ENCODE measurements at regions not wholly inside any gene's neighbourhood (a gene's known extent, or its start where the extent isn't known, plus 50 kb on each side); places are given as distances from the start of the nearest gene placed in this dataset.

GRCh38 chr6:81625216-81625615 lies 127.3 kb downstream of the TENT5A start:
- no peak overlapping the region for H3K9ac ChIP-seq (ENCODE audit: low read length)
- no peaks in the 10 kb centered on the region for H3K27me3 ChIP-seq (ENCODE audit: control insufficient read depth, insufficient read depth, low read length)
- H3K36me3 ChIP-seq (ENCODE audit: control insufficient read depth, insufficient read depth, low read length): no peaks in the 10 kb centered on the region
- no peak overlapping the region for H3K4me3 ChIP-seq (ENCODE audit: low read depth, low read length)
- H3K4me1 ChIP-seq (ENCODE audit: control insufficient read depth, insufficient read depth, low read length): no peaks in the 10 kb centered on the region
- H3K27ac ChIP-seq (ENCODE audit: low read depth, low read length): no peak overlapping the region
- H3K9me3 ChIP-seq (ENCODE audit: control insufficient read depth, insufficient read depth, low read depth, low read length): no peaks in the 10 kb centered on the region; the same call in 1 of the 2 replicates

- Histone ChIP-seq H3K27me3 (ENCODE audit: control insufficient read depth, insufficient read depth, low read length) (no peaks in the 10 kb centered on the region), H3K4me1 (ENCODE audit: control insufficient read depth, insufficient read depth, low read length) (no peaks in the 10 kb centered on the region), H3K9me3 (ENCODE audit: control insufficient read depth, insufficient read depth, low read depth, low read length) (no peaks in the 10 kb centered on the region), H3K36me3 (ENCODE audit: control insufficient read depth, insufficient read depth, low read length) (no peaks in the 10 kb centered on the region), H3K9ac (ENCODE audit: low read length) (no peak overlapping the region), H3K27ac (ENCODE audit: low read depth, low read length) (no peak overlapping the region), H3K4me3 (ENCODE audit: low read depth, low read length) (no peak overlapping the region)
Measured at GRCh38 chr6:81624453-81624852, 128.0 kb downstream of the TENT5A start.

- Histone ChIP-seq H3K27me3 (ENCODE audit: control insufficient read depth, insufficient read depth, low read length) (no peaks in the 10 kb centered on the region), H3K4me3 (ENCODE audit: low read depth, low read length) (no peak overlapping the region), H3K36me3 (ENCODE audit: control insufficient read depth, insufficient read depth, low read length) (no peaks in the 10 kb centered on the region), H3K27ac (ENCODE audit: low read depth, low read length) (no peak overlapping the region), H3K9me3 (ENCODE audit: control insufficient read depth, insufficient read depth, low read depth, low read length) (no peaks in the 10 kb centered on the region), H3K9ac (ENCODE audit: low read length) (no peak overlapping the region), H3K4me1 (ENCODE audit: control insufficient read depth, insufficient read depth, low read length) (no peaks in the 10 kb centered on the region)
Measured at GRCh38 chr6:81623106-81623759, 129.2 kb downstream of the TENT5A start.

DNA sequence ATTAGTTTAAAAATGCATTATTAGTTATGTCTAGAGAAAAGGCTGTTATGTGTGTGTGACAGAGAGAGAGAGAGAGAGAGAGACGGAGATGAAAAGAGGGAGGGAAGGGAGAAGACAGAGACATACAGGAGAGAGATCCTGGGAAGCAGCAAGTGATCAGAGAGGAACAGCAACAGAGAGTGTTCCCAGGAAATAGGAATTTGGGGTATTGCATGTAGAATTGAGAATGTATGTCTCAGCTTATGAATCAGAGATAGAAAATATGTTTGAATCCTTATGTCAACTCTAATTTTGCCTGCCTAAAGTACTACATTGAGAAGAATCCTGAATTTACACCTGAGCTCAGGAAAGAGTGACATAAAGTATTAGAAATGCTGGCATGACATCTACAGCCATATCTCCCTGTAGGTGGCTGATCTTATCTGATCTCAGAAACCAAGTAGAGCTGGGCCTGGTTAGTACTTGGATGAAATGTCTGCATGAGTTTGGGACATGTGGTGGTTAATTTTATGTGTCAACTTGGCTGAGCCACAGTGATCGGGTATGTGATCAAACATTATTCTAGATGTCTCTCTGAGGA lies 130.6 kb downstream of the TENT5A start:
- Histone ChIP-seq H3K4me3 (ENCODE audit: low read depth, low read length) (no peak overlapping the region), H3K27me3 (ENCODE audit: control insufficient read depth, insufficient read depth, low read length) (no peaks in the 10 kb centered on the region), H3K36me3 (ENCODE audit: control insufficient read depth, insufficient read depth, low read length) (no peaks in the 10 kb centered on the region), H3K9ac (ENCODE audit: low read length) (no peak overlapping the region), H3K9me3 (ENCODE audit: control insufficient read depth, insufficient read depth, low read depth, low read length) (no peaks in the 10 kb centered on the region), H3K4me1 (ENCODE audit: control insufficient read depth, insufficient read depth, low read length) (no peaks in the 10 kb centered on the region), H3K27ac (ENCODE audit: low read depth, low read length) (no peak overlapping the region)

- H3K9me3 ChIP-seq (ENCODE audit: control insufficient read depth, insufficient read depth, low read depth, low read length): no peaks in the 10 kb centered on the region
- no peak overlapping the region for H3K4me3 ChIP-seq (ENCODE audit: low read depth, low read length)
- no peak overlapping the region for H3K9ac ChIP-seq (ENCODE audit: low read length)
- H3K36me3 ChIP-seq (ENCODE audit: control insufficient read depth, insufficient read depth, low read length): no peaks in the 10 kb centered on the region
- H3K27me3 ChIP-seq (ENCODE audit: control insufficient read depth, insufficient read depth, low read length): no peaks in the 10 kb centered on the region
- H3K27ac ChIP-seq (ENCODE audit: low read depth, low read length): no peak overlapping the region
- H3K4me1 ChIP-seq (ENCODE audit: control insufficient read depth, insufficient read depth, low read length): 0 out of 2 replicates have a peak, but pooled peaks cover 5% of the 10 kb centered on the region
Measured at GRCh38 chr6:81614292-81614691, 138.2 kb downstream of the TENT5A start.

- Histone ChIP-seq H3K4me1 (ENCODE audit: control insufficient read depth, insufficient read depth, low read length) (0 out of 2 replicates have a peak, but pooled peaks cover 5% of the 10 kb centered on the region), H3K36me3 (ENCODE audit: control insufficient read depth, insufficient read depth, low read length) (no peaks in the 10 kb centered on the region), H3K4me3 (ENCODE audit: low read depth, low read length) (no peak overlapping the region), H3K27me3 (ENCODE audit: control insufficient read depth, insufficient read depth, low read length) (no peaks in the 10 kb centered on the region), H3K9me3 (ENCODE audit: control insufficient read depth, insufficient read depth, low read depth, low read length) (no peaks in the 10 kb centered on the region), H3K9ac (ENCODE audit: low read length) (no peak overlapping the region), H3K27ac (ENCODE audit: low read depth, low read length) (no peak overlapping the region)
Measured at GRCh38 chr6:81613606-81614005, 138.9 kb downstream of the TENT5A start.

DNA sequence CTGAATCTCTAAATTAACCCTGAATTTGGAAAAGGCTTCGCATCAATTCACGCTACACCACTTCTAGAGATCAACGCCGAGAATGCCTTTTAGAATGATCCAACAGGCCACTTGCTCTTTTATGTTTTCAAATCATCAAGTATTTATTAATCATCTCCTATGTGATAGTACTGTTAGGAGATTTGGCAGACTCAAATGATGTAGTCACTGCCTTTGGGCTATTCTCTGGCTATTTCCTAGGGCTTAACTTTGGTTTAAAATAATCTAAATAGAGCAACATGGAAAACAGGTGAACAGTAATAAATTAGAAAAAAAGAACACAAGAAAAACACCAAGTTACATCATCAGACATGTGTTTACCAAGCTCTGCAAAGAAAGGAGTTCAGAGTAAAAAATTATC lies 140.3 kb downstream of the TENT5A start:
- Histone ChIP-seq H3K36me3 (ENCODE audit: control insufficient read depth, insufficient read depth, low read length) (no peaks in the 10 kb centered on the region), H3K4me3 (ENCODE audit: low read depth, low read length) (no peak overlapping the region), H3K9ac (ENCODE audit: low read length) (no peak overlapping the region), H3K4me1 (ENCODE audit: control insufficient read depth, insufficient read depth, low read length) (0 out of 2 replicates have a peak, but pooled peaks cover 5% of the 10 kb centered on the region), H3K27ac (ENCODE audit: low read depth, low read length) (no peak overlapping the region), H3K27me3 (ENCODE audit: control insufficient read depth, insufficient read depth, low read length) (no peaks in the 10 kb centered on the region), H3K9me3 (ENCODE audit: control insufficient read depth, insufficient read depth, low read depth, low read length) (no peaks in the 10 kb centered on the region)

GRCh38 chr6:81609736-81610135 lies 142.7 kb downstream of the TENT5A start:
- Histone ChIP-seq H3K27me3 (ENCODE audit: control insufficient read depth, insufficient read depth, low read length) (no peaks in the 10 kb centered on the region), H3K9ac (ENCODE audit: low read length) (no peak overlapping the region), H3K9me3 (ENCODE audit: control insufficient read depth, insufficient read depth, low read depth, low read length) (no peaks in the 10 kb centered on the region), H3K36me3 (ENCODE audit: control insufficient read depth, insufficient read depth, low read length) (no peaks in the 10 kb centered on the region), H3K4me3 (ENCODE audit: low read depth, low read length) (no peak overlapping the region), H3K4me1 (ENCODE audit: control insufficient read depth, insufficient read depth, low read length) (0 out of 2 replicates have a peak, but pooled peaks cover 5% of the 10 kb centered on the region), H3K27ac (ENCODE audit: low read depth, low read length) (no peak overlapping the region)

- no peak overlapping the region for H3K27ac ChIP-seq (ENCODE audit: low read depth, low read length)
Measured at GRCh38 chr6:81608776-81609175, 143.7 kb downstream of the TENT5A start.

GRCh38 chr6:81606965-81607381 lies 145.5 kb downstream of the TENT5A start:
- Histone ChIP-seq H3K9ac (ENCODE audit: low read length) (no peak overlapping the region), H3K9me3 (ENCODE audit: control insufficient read depth, insufficient read depth, low read depth, low read length) (no peaks in the 10 kb centered on the region), H3K27me3 (ENCODE audit: control insufficient read depth, insufficient read depth, low read length) (no peaks in the 10 kb centered on the region), H3K36me3 (ENCODE audit: control insufficient read depth, insufficient read depth, low read length) (no peaks in the 10 kb centered on the region), H3K27ac (ENCODE audit: low read depth, low read length) (no peak overlapping the region), H3K4me3 (ENCODE audit: low read depth, low read length) (no peak overlapping the region), H3K4me1 (ENCODE audit: control insufficient read depth, insufficient read depth, low read length) (no peaks in the 10 kb centered on the region)

More at GRCh38 chr6:81608776-81609175, 143.7 kb downstream of the TENT5A start:
- no peak overlapping the region for H3K9ac ChIP-seq (ENCODE audit: low read length)
- no peaks in the 10 kb centered on the region for H3K4me1 ChIP-seq (ENCODE audit: control insufficient read depth, insufficient read depth, low read length)
- H3K36me3 ChIP-seq (ENCODE audit: control insufficient read depth, insufficient read depth, low read length): no peaks in the 10 kb centered on the region
- no peaks in the 10 kb centered on the region for H3K27me3 ChIP-seq (ENCODE audit: control insufficient read depth, insufficient read depth, low read length)
- no peak overlapping the region for H3K4me3 ChIP-seq (ENCODE audit: low read depth, low read length)
- H3K9me3 ChIP-seq (ENCODE audit: control insufficient read depth, insufficient read depth, low read depth, low read length): no peaks in the 10 kb centered on the region

DNA sequence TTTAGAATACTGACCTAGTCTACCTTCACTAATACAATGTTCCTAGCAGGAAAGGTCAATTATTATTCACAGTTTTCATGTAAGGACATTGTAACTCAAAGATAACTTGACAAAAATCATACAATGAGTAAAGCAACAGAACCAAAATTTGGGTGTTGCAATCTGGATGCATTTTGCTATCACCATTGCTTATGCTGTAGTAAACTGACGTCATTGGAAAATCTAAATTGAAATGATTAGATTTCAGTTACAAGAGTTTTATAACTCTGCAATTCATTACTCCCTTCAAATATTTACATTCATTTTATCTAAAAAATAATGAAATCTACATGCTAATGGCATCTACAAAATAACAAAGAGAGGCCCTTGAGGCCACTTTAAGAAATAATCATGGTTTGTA lies 147.0 kb downstream of the TENT5A start:
- Histone ChIP-seq H3K4me3 (ENCODE audit: low read depth, low read length) (no peak overlapping the region), H3K4me1 (ENCODE audit: control insufficient read depth, insufficient read depth, low read length) (no peaks in the 10 kb centered on the region), H3K27me3 (ENCODE audit: control insufficient read depth, insufficient read depth, low read length) (no peaks in the 10 kb centered on the region), H3K27ac (ENCODE audit: low read depth, low read length) (no peak overlapping the region), H3K36me3 (ENCODE audit: control insufficient read depth, insufficient read depth, low read length) (no peaks in the 10 kb centered on the region), H3K9ac (ENCODE audit: low read length) (no peak overlapping the region), H3K9me3 (ENCODE audit: control insufficient read depth, insufficient read depth, low read depth, low read length) (no peaks in the 10 kb centered on the region)

Measured in HUES6 (cell line).